ENCODE measurements at regions not wholly inside any gene's neighbourhood (a gene's known extent, or its start where the extent isn't known, plus 50 kb on each side); places are given as distances from the start of the nearest gene placed in this dataset.

GRCh38 chr2:128468186-128468920 is 149.7 kb upstream of the HS6ST1 start:
- TF ChIP-seq POLR2A (IDR thresholded peaks at IDR 0.05) (no peak), CTCF (IDR thresholded peaks at IDR 0.05) (no peak)
